Erythroblast (primary cell): ENCODE measurements at regions not wholly inside any gene's neighbourhood (a gene's known extent, or its start where the extent isn't known, plus 50 kb on each side); places are given as distances from the start of the nearest gene placed in this dataset.

ENCODE experiments used
- GATA1 ChIP-seq: IDR thresholded peaks from 2 replicates; pipeline ENCODE4 v1.6.1; 2011; ENCODE audit warnings: low read depth, mild to moderate bottlenecking, control low read depth, low read length, moderate library complexity
- POLR2A ChIP-seq: IDR thresholded peaks from 2 replicates; pipeline ENCODE4 v1.6.1; 2011; ENCODE audit warnings: mild to moderate bottlenecking, low read length

DNA sequence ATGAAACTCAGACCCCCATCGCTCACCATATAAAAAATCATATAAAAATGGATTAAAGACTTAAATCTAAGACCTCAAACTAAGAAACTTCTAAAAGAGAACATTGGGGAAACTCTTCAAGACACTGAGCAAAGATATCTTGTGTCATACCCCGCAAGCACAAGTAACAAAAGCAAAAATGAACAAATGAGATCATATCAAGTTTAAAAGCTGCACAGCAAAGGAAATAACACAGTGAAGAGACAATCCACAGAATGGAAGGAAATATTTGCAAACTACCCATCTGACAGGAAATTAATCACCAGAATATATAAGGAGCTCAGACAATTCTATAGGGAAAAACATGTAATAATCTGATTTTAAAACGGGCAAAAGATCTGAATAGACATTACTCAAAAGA lies 808.3 kb downstream of the LIG4 start:
- TF ChIP-seq POLR2A (no peak), GATA1 (no peak)
